Neural progenitor cell (in vitro differentiated cells): ENCODE measurements at regions not wholly inside any gene's neighbourhood (a gene's known extent, or its start where the extent isn't known, plus 50 kb on each side); places are given as distances from the start of the nearest gene placed in this dataset.
"Not testable (repeated sequence)": the region's sequence is repeated elsewhere in the genome, so short reads cannot be mapped to it uniquely, and the experiment has no call there.

Source experiments
- DNase-seq: peaks from one replicate; pipeline ENCODE4 v3.0.0-alpha.2; 2016; ENCODE audit warnings: low spot score
- H2AFZ ChIP-seq: fragments of 200-600 bp; sonication (generic); replicated peaks from 2 replicates; pipeline ENCODE4 v1.6.1; 2016; ENCODE audit warnings: antibody characterized with exemption
- H3F3A ChIP-seq: fragments of 200-600 bp; sonication (generic); 2 replicates; pipeline ENCODE4 v1.6.1; 2016; ENCODE audit warnings: antibody characterized with exemption, low read depth
- H3K27ac ChIP-seq: fragments of 200-600 bp; sonication (generic); 2 replicates; pipeline ENCODE4 v1.5.1; 2016; ENCODE audit warnings: mild to moderate bottlenecking
- H3K27me3 ChIP-seq: fragments of 200-600 bp; sonication (generic); 2 replicates; pipeline ENCODE4 v1.6.1; 2016; ENCODE audit warnings: mild to moderate bottlenecking, moderate library complexity
- H3K36me3 ChIP-seq: fragments of 200-600 bp; sonication (generic); 2 replicates; pipeline ENCODE4 v1.5.1; 2016
- H3K4me1 ChIP-seq: fragments of 200-600 bp; sonication (generic); 2 replicates; pipeline ENCODE4 v1.6.1; 2016; ENCODE audit warnings: mixed run types
- H3K4me2 ChIP-seq: fragments of 200-600 bp; sonication (generic); 2 replicates; pipeline ENCODE4 v1.6.1; 2016
- H3K4me3 ChIP-seq: fragments of 200-600 bp; sonication (generic); 2 replicates; pipeline ENCODE4 v1.5.1; 2016
- H3K79me2 ChIP-seq: fragments of 200-600 bp; sonication (generic); 2 replicates; pipeline ENCODE4 v1.6.1; 2016; ENCODE audit warnings: low read depth
- H3K9ac ChIP-seq: fragments of 200-600 bp; sonication (generic); 2 replicates; pipeline ENCODE4 v1.6.1; 2016
- H3K9me3 ChIP-seq: fragments of 200-600 bp; sonication (generic); 2 replicates; pipeline ENCODE4 v1.5.1; 2016; ENCODE audit warnings: low read depth
- H4K20me1 ChIP-seq: fragments of 200-600 bp; sonication (generic); 2 replicates; pipeline ENCODE4 v1.6.1; 2016; ENCODE audit warnings: low read depth
- H3K27ac Mint-ChIP-seq: 3 replicates; pipeline ENCODE4 v1.8.0; 2021; ENCODE audit warnings: mixed read lengths
- H3K27me3 Mint-ChIP-seq: 2 replicates; pipeline ENCODE4 v1.8.0; 2022; ENCODE audit warnings: low read depth, mild to moderate bottlenecking, inconsistent platforms, moderate library complexity, mixed read lengths; ENCODE audit not compliant: insufficient read depth
- H3K36me3 Mint-ChIP-seq: 3 replicates; pipeline ENCODE4 v1.8.0; 2021; ENCODE audit warnings: mixed read lengths
- H3K4me1 Mint-ChIP-seq: 3 replicates; pipeline ENCODE4 v1.8.0; 2021; ENCODE audit warnings: mixed read lengths
- H3K4me3 Mint-ChIP-seq: 3 replicates; pipeline ENCODE4 v1.8.0; 2021; ENCODE audit warnings: mild to moderate bottlenecking, moderate library complexity, mixed read lengths
- H3K9me3 Mint-ChIP-seq: 3 replicates; pipeline ENCODE4 v1.8.0; 2020; ENCODE audit warnings: mixed read lengths
- EZH2 ChIP-seq: fragments of 200-600 bp; sonication (generic); IDR thresholded peaks from 2 replicates; pipeline ENCODE4 v1.6.1; 2017; ENCODE audit warnings: antibody characterized with exemption, mild to moderate bottlenecking, moderate library complexity
- EZH2phosphoT487 ChIP-seq: fragments of 200-600 bp; sonication (generic); IDR thresholded peaks from 2 replicates; pipeline ENCODE4 v1.6.1; 2017; ENCODE audit warnings: antibody characterized with exemption
- TF ChIP-seq, protein P1 (sequence below): fragments of 200-600 bp; sonication (generic); IDR thresholded peaks from 2 replicates; pipeline ENCODE4 v1.5.1; 2017; ENCODE audit warnings: antibody characterized with exemption, mild to moderate bottlenecking

DNA sequence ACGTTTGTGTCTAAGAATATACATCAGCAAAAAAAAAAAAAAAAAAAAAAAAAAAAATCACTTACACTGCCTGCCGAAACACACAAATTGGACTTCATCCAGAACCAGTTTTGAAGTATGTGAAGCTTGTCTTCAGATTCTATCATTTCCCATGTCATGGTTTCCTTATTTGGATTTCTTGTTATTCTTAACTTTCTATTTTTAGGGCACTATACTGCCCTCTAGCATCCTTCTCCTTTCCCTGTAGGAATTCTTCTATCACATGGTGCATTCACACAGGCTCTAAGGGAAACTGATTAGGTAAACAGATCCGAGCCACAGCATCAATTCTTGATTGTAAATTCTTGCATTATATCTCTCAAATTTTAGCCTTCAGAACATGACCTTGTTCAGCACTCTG is 1507.5 kb downstream of the OLFM4 start:
- no peak overlapping the region for H3K27ac Mint-ChIP-seq
- Histone ChIP-seq H2AFZ (no peak overlapping the region), H3K9me3 (no peaks in the 10 kb centered on the region)

DNA sequence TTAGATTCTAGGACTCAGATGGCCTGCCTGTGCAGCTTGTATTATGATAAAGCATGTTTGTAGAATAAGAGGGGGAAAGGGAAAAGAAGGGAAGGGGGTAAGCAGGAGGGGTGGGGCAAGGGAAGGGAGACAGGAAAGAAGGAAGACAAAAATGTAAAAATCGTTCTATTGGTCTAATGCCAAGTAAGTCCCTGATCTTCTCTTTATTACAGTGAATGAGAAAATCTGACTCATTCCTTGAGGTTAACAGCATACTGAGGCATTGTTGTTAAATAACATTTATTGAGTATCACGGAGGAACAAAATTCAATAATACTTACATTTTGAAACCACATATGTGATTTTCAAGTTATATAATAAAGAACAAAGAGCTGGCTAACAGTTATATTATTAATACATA is 1534.7 kb downstream of the OLFM4 start:
- H2AFZ ChIP-seq: no peak overlapping the region
- no peaks in the 10 kb centered on the region for H3K27me3 Mint-ChIP-seq
- no peaks in the 10 kb centered on the region for H3F3A ChIP-seq
- H3K4me3 Mint-ChIP-seq: no peak overlapping the region
- H3K27me3 ChIP-seq: no peaks in the 10 kb centered on the region
- no peak overlapping the region for H3K9ac ChIP-seq
- no peak overlapping the region for H3K4me2 ChIP-seq
- H3K27ac ChIP-seq: no peak overlapping the region
- no peaks in the 10 kb centered on the region for H4K20me1 ChIP-seq
- no peaks in the 10 kb centered on the region for H3K9me3 ChIP-seq
- no peak overlapping the region for H3K27ac Mint-ChIP-seq
- H3K79me2 ChIP-seq: no peaks in the 10 kb centered on the region
- H3K36me3 ChIP-seq: no peaks in the 10 kb centered on the region
- no peak for TF ChIP-seq EZH2
- TF ChIP-seq EZH2phosphoT487: no peak
- TF ChIP-seq, protein P1, sequence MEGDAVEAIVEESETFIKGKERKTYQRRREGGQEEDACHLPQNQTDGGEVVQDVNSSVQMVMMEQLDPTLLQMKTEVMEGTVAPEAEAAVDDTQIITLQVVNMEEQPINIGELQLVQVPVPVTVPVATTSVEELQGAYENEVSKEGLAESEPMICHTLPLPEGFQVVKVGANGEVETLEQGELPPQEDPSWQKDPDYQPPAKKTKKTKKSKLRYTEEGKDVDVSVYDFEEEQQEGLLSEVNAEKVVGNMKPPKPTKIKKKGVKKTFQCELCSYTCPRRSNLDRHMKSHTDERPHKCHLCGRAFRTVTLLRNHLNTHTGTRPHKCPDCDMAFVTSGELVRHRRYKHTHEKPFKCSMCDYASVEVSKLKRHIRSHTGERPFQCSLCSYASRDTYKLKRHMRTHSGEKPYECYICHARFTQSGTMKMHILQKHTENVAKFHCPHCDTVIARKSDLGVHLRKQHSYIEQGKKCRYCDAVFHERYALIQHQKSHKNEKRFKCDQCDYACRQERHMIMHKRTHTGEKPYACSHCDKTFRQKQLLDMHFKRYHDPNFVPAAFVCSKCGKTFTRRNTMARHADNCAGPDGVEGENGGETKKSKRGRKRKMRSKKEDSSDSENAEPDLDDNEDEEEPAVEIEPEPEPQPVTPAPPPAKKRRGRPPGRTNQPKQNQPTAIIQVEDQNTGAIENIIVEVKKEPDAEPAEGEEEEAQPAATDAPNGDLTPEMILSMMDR: no peak
- no peaks in the 10 kb centered on the region for H3K4me1 ChIP-seq
- H3K9me3 Mint-ChIP-seq: no peaks in the 10 kb centered on the region
- H3K4me1 Mint-ChIP-seq: no peaks in the 10 kb centered on the region
- no peak for DNase-seq
- H3K4me3 ChIP-seq: no peak overlapping the region
- no peaks in the 10 kb centered on the region for H3K36me3 Mint-ChIP-seq

More for the DNA sequence above, 1507.5 kb downstream of the OLFM4 start:
- Histone ChIP-seq H3K4me2 (no peak overlapping the region), H4K20me1 (no peaks in the 10 kb centered on the region), H3K27ac (no peak overlapping the region), H3K4me3 (no peak overlapping the region), H3K4me1 (no peaks in the 10 kb centered on the region), H3K36me3 (no peaks in the 10 kb centered on the region), H3K27me3 (no peaks in the 10 kb centered on the region), H3K79me2 (no peaks in the 10 kb centered on the region), H3F3A (no peaks in the 10 kb centered on the region), H3K9ac (no peak overlapping the region)
- DNase-seq: peak; percentile 39
- no peaks in the 10 kb centered on the region for H3K9me3 Mint-ChIP-seq
- TF ChIP-seq EZH2 (no peak), EZH2phosphoT487 (no peak)
- TF ChIP-seq, protein P1: peak; percentile 60
- H3K36me3 Mint-ChIP-seq: no peaks in the 10 kb centered on the region
- H3K4me1 Mint-ChIP-seq: no peaks in the 10 kb centered on the region
- H3K27me3 Mint-ChIP-seq: no peaks in the 10 kb centered on the region
- H3K4me3 Mint-ChIP-seq: no peak overlapping the region

DNA sequence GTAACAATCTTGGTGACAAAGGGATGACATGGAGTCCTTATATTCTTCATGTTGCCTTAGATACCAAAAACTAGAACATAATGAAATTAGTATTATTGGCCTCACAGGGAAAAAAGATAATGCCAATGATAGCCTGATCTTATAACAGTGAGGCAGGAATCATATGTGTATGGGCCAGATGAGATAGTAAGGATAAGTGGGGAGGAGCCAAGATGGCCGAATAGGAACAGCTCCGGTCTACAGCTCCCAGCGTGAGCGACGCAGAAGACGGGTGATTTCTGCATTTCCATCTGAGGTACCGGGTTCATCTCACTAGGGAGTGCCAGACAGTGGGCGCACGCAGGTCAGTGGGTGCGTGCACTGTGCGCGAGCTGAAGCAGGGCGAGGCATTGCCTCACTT is 1543.4 kb downstream of the OLFM4 start:
- not testable (repeated sequence) for H3K4me2 ChIP-seq, H3K36me3 Mint-ChIP-seq, H3K9ac ChIP-seq, H3K27ac Mint-ChIP-seq, H3K27ac ChIP-seq, H3K36me3 ChIP-seq, H3K9me3 Mint-ChIP-seq, H4K20me1 ChIP-seq, H3F3A ChIP-seq, H3K79me2 ChIP-seq, DNase-seq, H3K9me3 ChIP-seq, H3K4me1 Mint-ChIP-seq, H3K4me3 ChIP-seq, H3K27me3 ChIP-seq, H3K27me3 Mint-ChIP-seq, H3K4me1 ChIP-seq
- H2AFZ ChIP-seq: peak overlapping the region; percentile 22
- H3K4me3 Mint-ChIP-seq: peak overlapping the region; percentile 67

DNA sequence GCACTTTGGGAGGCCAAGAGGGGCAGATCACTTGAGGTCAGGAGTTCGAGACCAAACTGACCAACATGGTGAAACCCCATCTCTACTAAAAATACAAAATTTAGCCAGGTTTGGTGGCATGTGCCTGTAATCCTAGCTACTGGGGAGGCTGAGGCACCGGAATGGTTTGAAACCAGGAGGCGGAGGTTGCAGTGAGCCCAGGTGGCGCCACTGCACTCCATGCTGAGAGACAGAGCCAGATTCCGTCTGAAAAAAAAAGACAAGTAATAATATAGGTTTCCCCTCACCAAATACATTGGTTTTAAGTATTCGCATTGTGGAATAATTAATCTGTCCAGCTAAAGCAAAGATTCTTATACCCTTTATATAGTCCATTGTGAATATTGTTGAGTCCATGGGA is 1544.6 kb downstream of the OLFM4 start:
- H3K9ac ChIP-seq: no peak overlapping the region
- no peaks in the 10 kb centered on the region for H3K4me1 ChIP-seq
- no peak overlapping the region for H3K27ac Mint-ChIP-seq
- H3K4me3 ChIP-seq: no peak overlapping the region
- peaks cover 3% of the 10 kb centered on the region for H3K9me3 Mint-ChIP-seq
- TF ChIP-seq EZH2: no peak
- TF ChIP-seq, protein P1: peak; percentile 14
- H3K27me3 ChIP-seq: no peaks in the 10 kb centered on the region
- H3K9me3 ChIP-seq: no peaks in the 10 kb centered on the region
- peaks cover 2% of the 10 kb centered on the region for H3K27me3 Mint-ChIP-seq
- peak overlapping the region; percentile 29 for H2AFZ ChIP-seq
- H3K79me2 ChIP-seq: no peaks in the 10 kb centered on the region
- no peak overlapping the region for H3K27ac ChIP-seq
- DNase-seq: no peak
- H3K4me3 Mint-ChIP-seq: no peak overlapping the region
- H3F3A ChIP-seq: no peaks in the 10 kb centered on the region
- no peaks in the 10 kb centered on the region for H3K36me3 ChIP-seq
- H4K20me1 ChIP-seq: no peaks in the 10 kb centered on the region
- H3K4me1 Mint-ChIP-seq: no peaks in the 10 kb centered on the region
- no peak overlapping the region for H3K4me2 ChIP-seq
- H3K36me3 Mint-ChIP-seq: no peaks in the 10 kb centered on the region
